Left lung (tissue), 4 donors: ENCODE measurements at regions not wholly inside any gene's neighbourhood (a gene's known extent, or its start where the extent isn't known, plus 50 kb on each side); places are given as distances from the start of the nearest gene placed in this dataset.
A peak's percentile ranks its signal among the peaks of the same experiment; 100 is the strongest.
"Not testable (repeated sequence)": the region's sequence is repeated elsewhere in the genome, so short reads cannot be mapped to it uniquely, and the experiment has no call there.

Source experiments
- ATAC-seq: fragments of 200-7000 bp; cut with Tn5 transposase; one replicate; pipeline ENCODE4 v1.9.1; 2020; ENCODE audit warnings: moderate library complexity
- DNase-seq, 4 donors: peaks; one replicate each; pipeline ENCODE4 v3.0.0-alpha.2; 2013 to 2020
- H3K27ac ChIP-seq, 2 donors: fragments of 200-600 bp; sonication (generic) in 1 of 2; one replicate each; pipeline versions ENCODE4 v1.5.0 to v1.8.0; 2020 to 2021
- H3K27me3 ChIP-seq, 2 donors: fragments of 200-600 bp; sonication (generic) in 1 of 2; one replicate each; pipeline versions ENCODE4 v1.5.0 to v1.8.0; 2020 to 2021
- H3K36me3 ChIP-seq, 2 donors: fragments of 200-600 bp; sonication (generic) in 1 of 2; one replicate each; pipeline versions ENCODE4 v1.5.0 to v1.8.0; 2020 to 2021
- H3K4me1 ChIP-seq, 2 donors: fragments of 200-600 bp; one replicate each; pipeline ENCODE4 v1.8.0; 2021
- H3K4me3 ChIP-seq, 2 donors: fragments of 200-600 bp; sonication (generic) in 1 of 2; one replicate each; pipeline versions ENCODE4 v1.5.0 to v1.8.0; 2020 to 2021; ENCODE audit warnings: mild to moderate bottlenecking in 1 of 2
- H3K9me3 ChIP-seq, 2 donors: fragments of 200-600 bp; sonication (generic) in 1 of 2; one replicate each; pipeline versions ENCODE4 v1.5.0 to v1.8.0; 2020 to 2021
- intact Hi-C, 2 donors: fragments of 100-400 bp; cut with DNase I; formaldehyde crosslinking; loops; one replicate each; pipeline versions ENCODE4 v1.11.2 to v1.14.2; 2022
- TF ChIP-seq, protein P1 (sequence below), 2 donors: fragments of 200-600 bp; sonication (generic) in 1 of 2; IDR thresholded peaks; one replicate each; pipeline versions ENCODE4 v1.5.0 to v1.8.0; 2021; ENCODE audit warnings: antibody characterized with exemption in 2 of 2
- donor health status: DM: no; HTN: yes; CAD: no.
- donor health status: DM: no; HTN: no; CAD: no.

- H3K4me3 ChIP-seq, ATAC-seq, H3K9me3 ChIP-seq, H3K4me1 ChIP-seq, H3K27me3 ChIP-seq, H3K36me3 ChIP-seq, intact Hi-C loops, H3K27ac ChIP-seq, DNase-seq: not testable (repeated sequence)
Observed at GRCh38 chr15:84135931-84136456, 99.6 kb upstream of the GOLGA6L4 start.

- peak; percentile 100 for ATAC-seq
- no peak overlapping the region for H3K27ac ChIP-seq
- DNase-seq, result peak in 3 of 4 donors; percentile 73 to 91 (median 79)
- no peak overlapping the region for H3K4me3 ChIP-seq
- TF ChIP-seq, protein P1, sequence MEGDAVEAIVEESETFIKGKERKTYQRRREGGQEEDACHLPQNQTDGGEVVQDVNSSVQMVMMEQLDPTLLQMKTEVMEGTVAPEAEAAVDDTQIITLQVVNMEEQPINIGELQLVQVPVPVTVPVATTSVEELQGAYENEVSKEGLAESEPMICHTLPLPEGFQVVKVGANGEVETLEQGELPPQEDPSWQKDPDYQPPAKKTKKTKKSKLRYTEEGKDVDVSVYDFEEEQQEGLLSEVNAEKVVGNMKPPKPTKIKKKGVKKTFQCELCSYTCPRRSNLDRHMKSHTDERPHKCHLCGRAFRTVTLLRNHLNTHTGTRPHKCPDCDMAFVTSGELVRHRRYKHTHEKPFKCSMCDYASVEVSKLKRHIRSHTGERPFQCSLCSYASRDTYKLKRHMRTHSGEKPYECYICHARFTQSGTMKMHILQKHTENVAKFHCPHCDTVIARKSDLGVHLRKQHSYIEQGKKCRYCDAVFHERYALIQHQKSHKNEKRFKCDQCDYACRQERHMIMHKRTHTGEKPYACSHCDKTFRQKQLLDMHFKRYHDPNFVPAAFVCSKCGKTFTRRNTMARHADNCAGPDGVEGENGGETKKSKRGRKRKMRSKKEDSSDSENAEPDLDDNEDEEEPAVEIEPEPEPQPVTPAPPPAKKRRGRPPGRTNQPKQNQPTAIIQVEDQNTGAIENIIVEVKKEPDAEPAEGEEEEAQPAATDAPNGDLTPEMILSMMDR (IDR thresholded peaks at IDR 0.05), result peak; percentile 63 to 76
- intact Hi-C loops, result no loop called here
- H3K27me3 ChIP-seq, result peaks cover 0 to 4% of the 10 kb centered on the region in 2 donors
- no peaks in the 10 kb centered on the region for H3K4me1 ChIP-seq
- H3K9me3 ChIP-seq, result no peaks in the 10 kb centered on the region
- H3K36me3 ChIP-seq, result no peaks in the 10 kb centered on the region
Observed at GRCh38 chr15:84142888-84143337, 92.7 kb upstream of the GOLGA6L4 start.

DNA sequence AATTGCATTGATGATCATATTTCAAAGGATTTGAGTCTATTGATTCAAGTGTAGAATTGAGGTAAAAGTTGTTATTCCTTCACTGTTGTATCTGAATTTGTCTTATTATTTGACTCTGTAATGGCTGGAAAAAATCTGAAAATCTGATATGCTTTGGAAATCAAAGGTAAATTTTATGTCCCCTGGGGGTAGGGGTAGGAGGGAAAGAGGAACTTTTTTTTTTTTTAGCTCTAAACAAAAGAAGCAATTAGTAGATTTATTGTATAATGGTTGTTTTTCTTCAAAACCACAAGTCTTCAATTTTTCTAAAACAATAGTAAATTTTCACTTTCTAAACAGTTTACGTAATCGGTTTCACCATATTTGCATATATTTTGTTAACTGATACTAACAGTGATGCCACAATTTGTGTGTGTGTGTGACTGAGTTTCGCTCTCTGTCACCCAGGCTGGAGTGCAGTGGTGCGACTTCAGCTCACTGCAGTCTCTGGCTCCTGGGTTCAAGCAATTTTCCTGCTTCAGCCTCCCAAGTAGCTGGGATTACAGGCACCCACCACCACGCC, 91.7 kb upstream of the GOLGA6L4 start:
- no peak for DNase-seq
- intact Hi-C loops, result no loop called here
- H3K4me3 ChIP-seq, result no peak overlapping the region
- TF ChIP-seq, protein P1 (IDR thresholded peaks at IDR 0.05), result no peak
- no peaks in the 10 kb centered on the region for H3K9me3 ChIP-seq
- no peaks in the 10 kb centered on the region for H3K4me1 ChIP-seq
- no peak overlapping the region for H3K27ac ChIP-seq
- no peak for ATAC-seq
- peaks cover 0 to 4% of the 10 kb centered on the region in 2 donors for H3K27me3 ChIP-seq
- no peaks in the 10 kb centered on the region for H3K36me3 ChIP-seq

DNA sequence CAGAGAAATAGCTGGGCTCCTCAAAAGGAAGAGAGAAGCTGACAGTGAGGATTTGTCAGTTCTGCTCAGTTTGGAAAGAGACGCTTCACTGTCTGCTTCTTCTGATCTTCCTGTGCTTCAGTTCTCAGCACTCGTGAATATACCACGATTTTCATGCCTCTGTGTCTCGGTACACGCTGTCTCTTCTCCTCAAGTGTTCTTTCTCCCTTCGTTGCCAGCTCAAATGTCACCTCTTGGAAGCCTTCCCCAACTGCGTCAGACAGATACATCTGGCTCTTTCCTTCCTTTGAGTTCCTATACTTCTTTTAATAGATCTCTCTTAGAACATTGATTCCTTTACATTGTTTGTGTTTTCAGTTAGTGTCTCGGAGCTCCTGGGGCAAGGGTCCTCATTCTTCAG, 90.6 kb upstream of the GOLGA6L4 start:
- H3K4me3 ChIP-seq, H3K36me3 ChIP-seq, intact Hi-C loops, ATAC-seq, H3K27ac ChIP-seq, H3K27me3 ChIP-seq, DNase-seq, H3K9me3 ChIP-seq, H3K4me1 ChIP-seq: not testable (repeated sequence)

DNA sequence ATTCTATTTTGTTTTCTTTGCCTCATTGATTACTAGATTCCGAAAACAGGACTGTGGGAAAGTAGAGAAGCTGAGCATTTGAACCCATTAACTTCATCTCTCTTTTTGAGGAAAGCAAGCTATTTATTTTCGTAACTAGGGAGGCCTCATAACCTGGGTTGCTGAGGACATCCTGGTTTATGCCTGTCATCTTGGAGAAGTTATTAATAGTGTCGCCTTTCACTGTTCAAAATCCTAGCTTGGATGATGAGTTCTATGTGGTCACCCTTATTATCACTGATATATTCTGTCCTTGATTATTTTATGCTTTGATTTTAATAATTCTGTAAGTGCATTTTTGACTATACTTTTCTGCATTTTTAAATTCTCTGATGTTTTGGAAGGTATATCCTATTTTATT, 89.3 kb upstream of the GOLGA6L4 start:
- H3K4me1 ChIP-seq, intact Hi-C loops, H3K9me3 ChIP-seq, ATAC-seq, H3K27ac ChIP-seq, DNase-seq, H3K27me3 ChIP-seq, H3K36me3 ChIP-seq, H3K4me3 ChIP-seq: not testable (repeated sequence)

DNA sequence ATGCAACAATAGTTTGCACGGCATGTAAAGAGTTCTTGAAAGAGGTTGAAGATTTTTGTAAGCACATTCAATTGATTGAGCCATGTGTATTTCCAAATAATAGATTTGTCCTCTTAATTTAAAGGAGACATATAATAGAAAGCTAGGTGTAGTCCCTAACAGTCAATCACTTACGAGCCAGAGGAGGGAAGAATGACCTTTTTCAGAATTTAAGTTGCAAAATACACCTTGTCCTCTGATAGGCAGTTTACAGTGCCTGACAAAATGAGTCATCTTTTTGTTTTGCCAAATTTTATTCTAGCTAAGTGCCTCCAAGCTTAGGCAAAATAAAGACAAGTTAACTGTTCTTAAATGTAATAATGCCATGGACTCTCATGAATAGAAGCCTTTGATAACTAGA, 88.3 kb upstream of the GOLGA6L4 start:
- H3K36me3 ChIP-seq, H3K27ac ChIP-seq, H3K9me3 ChIP-seq, H3K27me3 ChIP-seq, H3K4me3 ChIP-seq, DNase-seq, H3K4me1 ChIP-seq, intact Hi-C loops, ATAC-seq: not testable (repeated sequence)

GRCh38 chr15:84151205-84151931, 84.2 kb upstream of the GOLGA6L4 start:
- TF ChIP-seq, protein P1 (IDR thresholded peaks at IDR 0.05), result no peak
- no peaks in the 10 kb centered on the region for H3K27me3 ChIP-seq
- intact Hi-C loops, result no loop called here
- no peak for ATAC-seq
- no peak for DNase-seq
- H3K4me1 ChIP-seq, result no peaks in the 10 kb centered on the region
- no peak overlapping the region for H3K4me3 ChIP-seq
- H3K36me3 ChIP-seq, result no peaks in the 10 kb centered on the region
- H3K9me3 ChIP-seq, result no peaks in the 10 kb centered on the region
- H3K27ac ChIP-seq, result no peak overlapping the region

DNA sequence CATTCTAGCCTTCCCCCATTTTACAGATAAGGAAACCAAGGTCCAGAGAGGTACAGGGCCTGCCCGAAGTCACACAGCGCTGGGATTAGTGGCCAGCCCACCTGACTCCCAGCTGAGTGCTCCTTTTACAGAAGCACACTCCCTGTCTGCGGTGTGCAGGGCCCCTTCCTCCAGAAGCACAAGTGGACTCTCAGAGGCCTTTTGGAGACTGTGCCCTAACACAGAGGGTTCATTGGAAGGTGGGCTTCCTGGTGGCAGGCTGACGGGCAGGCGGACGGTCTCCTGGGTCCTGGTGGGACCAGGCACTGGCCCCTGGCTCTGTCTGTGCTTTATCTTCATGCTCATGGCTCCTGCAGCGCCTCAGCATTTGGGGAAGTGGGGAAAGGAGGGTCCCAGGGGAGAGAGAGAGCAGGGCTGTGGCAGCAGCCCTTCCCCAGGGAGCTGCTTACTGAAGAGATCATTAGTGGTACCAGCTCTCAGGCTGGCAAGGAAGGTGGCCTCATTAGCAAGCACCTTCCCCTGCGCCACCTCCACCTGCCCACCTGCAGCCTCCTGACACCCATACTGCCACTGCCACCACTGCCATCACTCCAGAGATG, 83.1 kb upstream of the GOLGA6L4 start:
- H3K4me1 ChIP-seq, H3K27ac ChIP-seq, intact Hi-C loops, DNase-seq, H3K27me3 ChIP-seq, H3K9me3 ChIP-seq, H3K36me3 ChIP-seq, H3K4me3 ChIP-seq, ATAC-seq: not testable (repeated sequence)

DNA sequence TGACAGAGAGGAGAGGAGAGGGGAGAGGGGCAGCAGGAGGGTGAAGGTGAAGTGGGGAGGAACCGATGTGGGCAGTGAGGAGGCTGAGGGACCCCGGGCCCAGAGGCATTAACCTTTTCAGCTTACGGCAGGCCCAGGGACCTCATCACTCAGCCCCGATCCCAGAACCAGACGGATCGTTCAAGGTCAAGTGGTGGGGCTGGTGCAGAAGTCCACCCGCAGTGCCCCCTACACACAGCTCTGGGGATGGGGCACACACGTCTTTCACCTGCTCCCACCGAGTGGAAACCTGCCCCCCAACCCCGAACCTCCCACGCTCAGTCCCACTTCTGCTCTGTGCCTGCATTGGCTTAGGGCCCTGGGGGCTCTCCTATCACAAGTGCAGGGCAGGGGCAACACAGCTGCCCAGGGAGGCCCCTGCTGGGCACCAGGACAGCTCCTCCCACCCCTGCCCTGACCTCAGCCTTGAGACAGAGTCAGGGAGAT, 81.9 kb upstream of the GOLGA6L4 start:
- DNase-seq, intact Hi-C loops, H3K4me1 ChIP-seq, H3K27me3 ChIP-seq, ATAC-seq, H3K9me3 ChIP-seq, H3K27ac ChIP-seq, H3K4me3 ChIP-seq, H3K36me3 ChIP-seq: not testable (repeated sequence)

DNA sequence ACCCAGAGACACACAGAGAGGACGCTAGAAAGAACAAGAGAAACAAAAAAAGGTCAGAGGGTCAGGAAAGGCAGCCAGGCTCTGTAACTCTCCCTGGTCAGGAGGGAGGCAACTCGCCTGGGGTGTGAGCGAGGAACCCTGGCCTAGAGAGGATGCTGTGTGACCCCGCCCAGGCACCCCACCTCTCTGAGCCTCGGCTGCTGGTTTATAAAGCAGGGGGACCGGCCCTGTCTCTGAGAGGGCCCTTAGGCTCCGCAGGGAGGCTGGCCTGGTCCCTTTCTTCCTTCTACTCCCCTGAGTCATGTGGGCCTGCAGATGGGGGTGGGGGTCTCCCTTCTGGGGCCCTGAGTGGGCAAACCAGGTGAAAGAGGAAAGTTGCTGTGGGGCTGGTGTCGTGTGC, 81.3 kb upstream of the GOLGA6L4 start:
- intact Hi-C loops, result not testable (repeated sequence)

More for the DNA sequence above, 81.3 kb upstream of the GOLGA6L4 start:
- not testable (repeated sequence) for H3K4me1 ChIP-seq, H3K27ac ChIP-seq, ATAC-seq, H3K9me3 ChIP-seq, H3K4me3 ChIP-seq, H3K36me3 ChIP-seq, DNase-seq, H3K27me3 ChIP-seq
